Activated T-helper 1 cell treated with anti-CD3 and anti-CD28 coated beads, Interleukin-12 subunit alpha, Interleukin-12 subunit beta, Interleukin-2, Interleukin-4 antibody, amounts not matched to agents 30 ng/mL and 10 ng/mL and 1 ng/mL, durations not matched to agents 14 hours and 24 hours and 36 hours (primary cell): ENCODE measurements at regions not wholly inside any gene's neighbourhood (a gene's known extent, or its start where the extent isn't known, plus 50 kb on each side); places are given as distances from the start of the nearest gene placed in this dataset.

Source experiments
- DNase-seq: peaks from one replicate; pipeline ENCODE4 v3.0.0; 2021; ENCODE audit warnings: low spot score
- H3K27ac Mint-ChIP-seq: one replicate; pipeline ENCODE4 v1.8.0; 2021; ENCODE audit warnings: mild to moderate bottlenecking, mixed read lengths
- H3K27me3 Mint-ChIP-seq: one replicate; pipeline ENCODE4 v1.8.0; 2022; ENCODE audit warnings: mild to moderate bottlenecking, moderate library complexity, mixed read lengths; ENCODE audit not compliant: insufficient read depth
- H3K36me3 Mint-ChIP-seq: one replicate; pipeline ENCODE4 v1.8.0; 2021; ENCODE audit warnings: low read depth, mixed read lengths
- H3K4me1 Mint-ChIP-seq: one replicate; pipeline ENCODE4 v1.8.0; 2021; ENCODE audit warnings: low read depth, mixed read lengths
- H3K4me3 Mint-ChIP-seq: one replicate; pipeline ENCODE4 v1.8.0; 2021; ENCODE audit warnings: mild to moderate bottlenecking, moderate library complexity, mixed read lengths
- H3K9me3 Mint-ChIP-seq: one replicate; pipeline ENCODE4 v1.8.0; 2021; ENCODE audit warnings: mixed read lengths
- intact Hi-C: fragments of 100-400 bp; cut with micrococcal nuclease; formaldehyde crosslinking; loops from one replicate; pipeline ENCODE4 v1.15.1; 2024

GRCh38 chr12:116456330-116457082, 102.7 kb upstream of the MAP1LC3B2 start:
- Mint-ChIP-seq H3K4me3 (no peak overlapping the region), H3K36me3 (no peaks in the 10 kb centered on the region), H3K27ac (no peak overlapping the region), H3K27me3 (peaks cover 3% of the 10 kb centered on the region), H3K4me1 (no peaks in the 10 kb centered on the region), H3K9me3 (no peaks in the 10 kb centered on the region)
- DNase-seq, result no peak
- intact Hi-C loops, result no loop called here

GRCh38 chr12:116458492-116458891, 100.7 kb upstream of the MAP1LC3B2 start:
- Mint-ChIP-seq H3K9me3 (no peaks in the 10 kb centered on the region), H3K4me1 (no peaks in the 10 kb centered on the region), H3K36me3 (no peaks in the 10 kb centered on the region), H3K27me3 (peaks cover 4% of the 10 kb centered on the region), H3K4me3 (no peak overlapping the region), H3K27ac (no peak overlapping the region)
- DNase-seq, result no peak
- intact Hi-C loops, result no loop called here

GRCh38 chr12:116459011-116459875, 99.9 kb upstream of the MAP1LC3B2 start:
- Mint-ChIP-seq H3K36me3 (no peaks in the 10 kb centered on the region), H3K27ac (no peak overlapping the region), H3K9me3 (no peaks in the 10 kb centered on the region), H3K4me1 (no peaks in the 10 kb centered on the region), H3K27me3 (peaks cover 4% of the 10 kb centered on the region), H3K4me3 (no peak overlapping the region)
- no peak for DNase-seq
- intact Hi-C loops, result no loop called here

GRCh38 chr12:116459916-116460663, 99.1 kb upstream of the MAP1LC3B2 start:
- peaks cover 4% of the 10 kb centered on the region for H3K27me3 Mint-ChIP-seq
- H3K4me1 Mint-ChIP-seq, result no peaks in the 10 kb centered on the region
- intact Hi-C loops, result no loop called here

GRCh38 chr12:116461060-116461459, 98.1 kb upstream of the MAP1LC3B2 start:
- intact Hi-C loops, result no loop called here
- no peak for DNase-seq
- peaks cover 4% of the 10 kb centered on the region for H3K27me3 Mint-ChIP-seq

More at GRCh38 chr12:116459916-116460663, 99.1 kb upstream of the MAP1LC3B2 start:
- no peaks in the 10 kb centered on the region for H3K9me3 Mint-ChIP-seq
- H3K36me3 Mint-ChIP-seq, result no peaks in the 10 kb centered on the region
- H3K27ac Mint-ChIP-seq, result no peak overlapping the region
- no peak overlapping the region for H3K4me3 Mint-ChIP-seq
- no peak for DNase-seq

GRCh38 chr12:116463366-116463765, 95.8 kb upstream of the MAP1LC3B2 start:
- no peak overlapping the region for H3K27ac Mint-ChIP-seq
- intact Hi-C loops, result no loop called here
- H3K9me3 Mint-ChIP-seq, result no peaks in the 10 kb centered on the region
- H3K4me1 Mint-ChIP-seq, result no peaks in the 10 kb centered on the region
- no peak for DNase-seq
- peaks cover 2% of the 10 kb centered on the region for H3K27me3 Mint-ChIP-seq
- H3K4me3 Mint-ChIP-seq, result no peak overlapping the region
- no peaks in the 10 kb centered on the region for H3K36me3 Mint-ChIP-seq

More at GRCh38 chr12:116461060-116461459, 98.1 kb upstream of the MAP1LC3B2 start:
- Mint-ChIP-seq H3K4me3 (no peak overlapping the region), H3K4me1 (no peaks in the 10 kb centered on the region), H3K9me3 (no peaks in the 10 kb centered on the region), H3K36me3 (no peaks in the 10 kb centered on the region), H3K27ac (no peak overlapping the region)

GRCh38 chr12:116465407-116465806, 93.8 kb upstream of the MAP1LC3B2 start:
- H3K27me3 Mint-ChIP-seq, result peaks cover 7% of the 10 kb centered on the region

GRCh38 chr12:116465856-116466255, 93.3 kb upstream of the MAP1LC3B2 start:
- Mint-ChIP-seq H3K27me3 (peaks cover 7% of the 10 kb centered on the region), H3K4me3 (no peak overlapping the region), H3K9me3 (no peaks in the 10 kb centered on the region), H3K36me3 (no peaks in the 10 kb centered on the region), H3K4me1 (no peaks in the 10 kb centered on the region), H3K27ac (no peak overlapping the region)
- no peak for DNase-seq
- intact Hi-C loops, result no loop called here

More at GRCh38 chr12:116465407-116465806, 93.8 kb upstream of the MAP1LC3B2 start:
- no peak for DNase-seq
- Mint-ChIP-seq H3K4me1 (no peaks in the 10 kb centered on the region), H3K27ac (no peak overlapping the region), H3K36me3 (no peaks in the 10 kb centered on the region), H3K4me3 (no peak overlapping the region), H3K9me3 (no peaks in the 10 kb centered on the region)
- intact Hi-C loops, result no loop called here

GRCh38 chr12:116466536-116466935, 92.6 kb upstream of the MAP1LC3B2 start:
- Mint-ChIP-seq H3K9me3 (no peaks in the 10 kb centered on the region), H3K27ac (no peak overlapping the region), H3K4me1 (no peaks in the 10 kb centered on the region), H3K27me3 (peaks cover 7% of the 10 kb centered on the region), H3K4me3 (no peak overlapping the region), H3K36me3 (no peaks in the 10 kb centered on the region)
- DNase-seq, result no peak
- intact Hi-C loops, result no loop called here

- no peak overlapping the region for H3K4me3 Mint-ChIP-seq
- intact Hi-C loops, result no loop called here
- H3K27me3 Mint-ChIP-seq, result peaks cover 5% of the 10 kb centered on the region
- H3K36me3 Mint-ChIP-seq, result no peaks in the 10 kb centered on the region
- no peaks in the 10 kb centered on the region for H3K4me1 Mint-ChIP-seq
- no peak overlapping the region for H3K27ac Mint-ChIP-seq
- peaks cover 3% of the 10 kb centered on the region for H3K9me3 Mint-ChIP-seq
- DNase-seq, result no peak
Observed at GRCh38 chr12:116469344-116469743, 89.8 kb upstream of the MAP1LC3B2 start.

GRCh38 chr12:116471544-116471943, 87.6 kb upstream of the MAP1LC3B2 start:
- no peaks in the 10 kb centered on the region for H3K4me1 Mint-ChIP-seq
- H3K27ac Mint-ChIP-seq, result no peak overlapping the region
- H3K36me3 Mint-ChIP-seq, result no peaks in the 10 kb centered on the region
- no peak overlapping the region for H3K4me3 Mint-ChIP-seq
- no peak for DNase-seq
- peaks cover 14% of the 10 kb centered on the region for H3K9me3 Mint-ChIP-seq
- intact Hi-C loops, result no loop called here
- H3K27me3 Mint-ChIP-seq, result peaks cover 5% of the 10 kb centered on the region

GRCh38 chr12:116472193-116472592, 87.0 kb upstream of the MAP1LC3B2 start:
- Mint-ChIP-seq H3K9me3 (peaks cover 16% of the 10 kb centered on the region), H3K36me3 (no peaks in the 10 kb centered on the region), H3K4me3 (no peak overlapping the region), H3K27me3 (peaks cover 5% of the 10 kb centered on the region), H3K27ac (no peak overlapping the region), H3K4me1 (no peaks in the 10 kb centered on the region)
- intact Hi-C loops, result no loop called here
- no peak for DNase-seq

GRCh38 chr12:116473416-116473815, 85.8 kb upstream of the MAP1LC3B2 start:
- Mint-ChIP-seq H3K4me3 (no peak overlapping the region), H3K36me3 (no peaks in the 10 kb centered on the region), H3K27me3 (peaks cover 5% of the 10 kb centered on the region), H3K4me1 (no peaks in the 10 kb centered on the region), H3K9me3 (peaks cover 19% of the 10 kb centered on the region), H3K27ac (no peak overlapping the region)
- intact Hi-C loops, result no loop called here
- DNase-seq, result no peak
